Kidney (tissue), 13 donors: ENCODE measurements at regions not wholly inside any gene's neighbourhood (a gene's known extent, or its start where the extent isn't known, plus 50 kb on each side); places are given as distances from the start of the nearest gene placed in this dataset.
A peak's percentile ranks its signal among the peaks of the same experiment; 100 is the strongest.

Experiments used
- DNase-seq, 5 donors: peaks; one replicate each; pipeline ENCODE4 v3.0.0-alpha.2; 2013 to 2020
- FAIRE-seq: peaks from 2 replicates; lab custom pipeline; 2012; peaks lifted over from hg19 to GRCh38; lab: Jason Lieb, UNC
- H3K27ac ChIP-seq, 2 donors: one replicate each; pipeline ENCODE4 v1.7.0; 2013; ENCODE audit warnings: low read depth in 2 of 2, low read length in 2 of 2, inconsistent platforms in 1 of 2
- H3K27me3 ChIP-seq: one replicate; pipeline ENCODE4 v1.7.1; 2013; ENCODE audit warnings: low read length, inconsistent platforms; ENCODE audit not compliant: control insufficient read depth, insufficient read depth
- H3K36me3 ChIP-seq, 3 donors: one replicate each; pipeline versions ENCODE4 v1.7.0 to v1.7.1; 2013; ENCODE audit warnings: low read length in 3 of 3, control low read depth in 1 of 3, inconsistent platforms in 1 of 3; ENCODE audit not compliant: insufficient read depth in 3 of 3, control insufficient read depth in 2 of 3
- H3K4me1 ChIP-seq, 3 donors: one replicate each; pipeline versions ENCODE4 v1.7.0 to v1.7.1; 2013; ENCODE audit warnings: low read length in 3 of 3, inconsistent platforms in 1 of 3, low read depth in 1 of 3; ENCODE audit not compliant: control insufficient read depth in 2 of 3, insufficient read depth in 2 of 3
- H3K4me3 ChIP-seq, 3 donors: one replicate each; pipeline versions ENCODE4 v1.7.0 to v1.8.1; 2013; ENCODE audit warnings: low read length in 3 of 3, control low read depth in 1 of 3, inconsistent platforms in 1 of 3
- H3K9ac ChIP-seq, 3 donors: one replicate each; pipeline versions ENCODE4 v1.7.0 to v1.7.1; 2013; ENCODE audit warnings: low read length in 3 of 3, control low read depth in 1 of 3, inconsistent platforms in 1 of 3
- H3K9me3 ChIP-seq, 3 donors: one replicate each; pipeline versions ENCODE4 v1.7.0 to v1.7.1; 2013; ENCODE audit warnings: low read length in 3 of 3, control low read depth in 1 of 3, inconsistent platforms in 1 of 3; ENCODE audit not compliant: control insufficient read depth in 2 of 3, insufficient read depth in 1 of 3
- intact Hi-C: fragments of 100-400 bp; cut with DNase I; formaldehyde crosslinking; loops from one replicate; pipeline ENCODE4 v1.11.1; 2022
- TF ChIP-seq, protein P1 (sequence below): IDR thresholded peaks from 3 replicates; pipeline ENCODE4 v1.5.1; 2012; ENCODE audit warnings: mild to moderate bottlenecking, moderate library complexity, borderline replicate concordance; ENCODE audit not compliant: insufficient read depth; ENCODE audit errors: extremely low read depth
- donor health status: control.
- donor health status: control.
- donor health status: control.
- donor health status: control.
- donor health status: control.
- donor health status: DM: yes; HTN: yes; CAD: no.
- donor health status: Normal renal cell carcinoma (clear cell type).

DNA sequence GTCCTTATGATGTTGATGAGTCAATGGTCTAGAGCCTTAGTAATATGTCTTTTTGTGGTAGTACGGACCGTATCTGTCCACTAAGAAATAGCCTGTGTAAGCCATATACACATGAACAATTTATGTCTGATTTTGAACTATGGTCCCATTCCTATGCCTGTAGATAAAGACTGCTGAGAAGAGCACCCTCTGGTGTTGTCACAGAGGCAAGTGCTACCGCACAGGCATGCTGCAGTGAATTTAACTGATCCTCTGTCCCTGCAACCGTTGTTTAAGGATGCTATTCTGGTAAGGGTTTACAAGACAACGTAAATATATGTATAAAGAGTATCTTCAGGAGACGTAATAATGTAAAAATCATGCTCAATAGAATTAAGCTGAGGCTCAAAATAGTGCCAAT is 170.7 kb downstream of the UBE3A start:
- intact Hi-C loops = no loop called here
- no peaks in the 10 kb centered on the region for H3K27me3 ChIP-seq
- TF ChIP-seq, protein P1, sequence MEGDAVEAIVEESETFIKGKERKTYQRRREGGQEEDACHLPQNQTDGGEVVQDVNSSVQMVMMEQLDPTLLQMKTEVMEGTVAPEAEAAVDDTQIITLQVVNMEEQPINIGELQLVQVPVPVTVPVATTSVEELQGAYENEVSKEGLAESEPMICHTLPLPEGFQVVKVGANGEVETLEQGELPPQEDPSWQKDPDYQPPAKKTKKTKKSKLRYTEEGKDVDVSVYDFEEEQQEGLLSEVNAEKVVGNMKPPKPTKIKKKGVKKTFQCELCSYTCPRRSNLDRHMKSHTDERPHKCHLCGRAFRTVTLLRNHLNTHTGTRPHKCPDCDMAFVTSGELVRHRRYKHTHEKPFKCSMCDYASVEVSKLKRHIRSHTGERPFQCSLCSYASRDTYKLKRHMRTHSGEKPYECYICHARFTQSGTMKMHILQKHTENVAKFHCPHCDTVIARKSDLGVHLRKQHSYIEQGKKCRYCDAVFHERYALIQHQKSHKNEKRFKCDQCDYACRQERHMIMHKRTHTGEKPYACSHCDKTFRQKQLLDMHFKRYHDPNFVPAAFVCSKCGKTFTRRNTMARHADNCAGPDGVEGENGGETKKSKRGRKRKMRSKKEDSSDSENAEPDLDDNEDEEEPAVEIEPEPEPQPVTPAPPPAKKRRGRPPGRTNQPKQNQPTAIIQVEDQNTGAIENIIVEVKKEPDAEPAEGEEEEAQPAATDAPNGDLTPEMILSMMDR = peak; percentile 22
- DNase-seq = no peak
- H3K36me3 ChIP-seq = no peaks in the 10 kb centered on the region
- no peak overlapping the region for H3K27ac ChIP-seq
- no peaks in the 10 kb centered on the region for H3K4me1 ChIP-seq
- no peak overlapping the region for H3K4me3 ChIP-seq
- no peak overlapping the region for H3K9ac ChIP-seq
- H3K9me3 ChIP-seq = no peaks in the 10 kb centered on the region
- FAIRE-seq = no peak
